ENCODE measurements at regions not wholly inside any gene's neighbourhood (a gene's known extent, or its start where the extent isn't known, plus 50 kb on each side); places are given as distances from the start of the nearest gene placed in this dataset.

- TF ChIP-seq NAIF1 (CRISPR knock-in tag; IDR thresholded peaks at IDR 0.05; ENCODE audit: borderline replicate concordance) (no peak), RBFOX2 (IDR thresholded peaks at IDR 0.05; ENCODE audit: low read depth, low read length) (no peak), SP1 (IDR thresholded peaks at IDR 0.05) (no peak), SP1 (CRISPR knock-in tag; IDR thresholded peaks at IDR 0.05) (no peak), REXO4 (CRISPR knock-in tag; IDR thresholded peaks at IDR 0.05; ENCODE audit: borderline replicate concordance) (no peak), ATF2 (CRISPR knock-in tag; IDR thresholded peaks at IDR 0.05) (peak; percentile 90; the same call in 1 of the 2 replicates), PHB2 (IDR thresholded peaks at IDR 0.05; ENCODE audit: partially characterized antibody) (no peak), ZBTB42 (CRISPR knock-in tag; IDR thresholded peaks at IDR 0.05) (no peak), ZNF570 (CRISPR knock-in tag; IDR thresholded peaks at IDR 0.05; ENCODE audit: borderline replicate concordance) (no peak), NR2C2 (CRISPR knock-in tag; IDR thresholded peaks at IDR 0.05; ENCODE audit: borderline replicate concordance) (no peak), RFX5 (IDR thresholded peaks at IDR 0.05; ENCODE audit: low read depth, low read length) (no peak), PHF21A (CRISPR knock-in tag; IDR thresholded peaks at IDR 0.05) (peak; percentile 35; the same call in 1 of the 2 replicates), ZNF772 (CRISPR knock-in tag; IDR thresholded peaks at IDR 0.05) (no peak), ZNF446 (CRISPR knock-in tag; IDR thresholded peaks at IDR 0.05) (no peak), ZNF678 (CRISPR knock-in tag; IDR thresholded peaks at IDR 0.05) (no peak), PAXIP1 (CRISPR knock-in tag; conservative IDR thresholded peaks at IDR 0.05) (peak; percentile 34), HIVEP1 (CRISPR knock-in tag; IDR thresholded peaks at IDR 0.05) (no peak), AHDC1 (CRISPR knock-in tag; IDR thresholded peaks at IDR 0.05; ENCODE audit: borderline replicate concordance) (peak; percentile 37; the same call in 1 of the 2 replicates), RFX1 (IDR thresholded peaks at IDR 0.05) (no peak), NFE2L1 (CRISPR knock-in tag; IDR thresholded peaks at IDR 0.05; ENCODE audit: borderline replicate concordance) (no peak), SRSF1 (optimal IDR thresholded peaks at IDR 0.05; ENCODE audit: low read depth, low read length) (no peak), MAFG (CRISPR knock-in tag; IDR thresholded peaks at IDR 0.05) (no peak)
Measured at GRCh38 chr2:48248251-48248933, 66.1 kb upstream of the FOXN2 start (continued).
